NCI-H146 treated with DMSO at 0.1 percent for 48 hours (cell line): ENCODE measurements at regions not wholly inside any gene's neighbourhood (a gene's known extent, or its start where the extent isn't known, plus 50 kb on each side); places are given as distances from the start of the nearest gene placed in this dataset.

Experiments
- DNase-seq: peaks from one replicate; lab custom pipeline; 2025; ENCODE audit not compliant: unreplicated experiment; lab: John Stamatoyannopoulos, UW

- DNase-seq: no peak
These were observed 50.4 kb upstream of the SERTAD2 start for GRCh38 chr2:64704161-64704560.

DNA sequence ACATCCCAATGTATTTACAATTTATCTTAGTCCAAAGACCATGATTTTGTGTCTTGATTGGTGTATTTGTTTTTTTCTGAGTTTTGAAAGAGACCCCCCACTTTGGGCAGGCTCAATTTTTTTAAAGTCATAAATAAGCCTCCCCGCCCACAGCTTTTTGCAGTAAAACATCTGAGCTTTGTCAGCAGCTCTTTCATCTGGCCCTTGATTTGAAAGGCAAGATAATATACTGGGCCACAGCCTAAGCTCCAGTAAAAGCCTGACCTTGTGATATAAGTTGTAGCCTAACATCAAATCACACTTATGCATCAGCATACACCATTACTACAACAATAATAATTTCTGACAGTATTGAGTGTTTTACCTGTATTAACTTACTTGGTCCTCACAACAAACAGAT is 51.3 kb upstream of the SERTAD2 start:
- no peak for DNase-seq

DNA sequence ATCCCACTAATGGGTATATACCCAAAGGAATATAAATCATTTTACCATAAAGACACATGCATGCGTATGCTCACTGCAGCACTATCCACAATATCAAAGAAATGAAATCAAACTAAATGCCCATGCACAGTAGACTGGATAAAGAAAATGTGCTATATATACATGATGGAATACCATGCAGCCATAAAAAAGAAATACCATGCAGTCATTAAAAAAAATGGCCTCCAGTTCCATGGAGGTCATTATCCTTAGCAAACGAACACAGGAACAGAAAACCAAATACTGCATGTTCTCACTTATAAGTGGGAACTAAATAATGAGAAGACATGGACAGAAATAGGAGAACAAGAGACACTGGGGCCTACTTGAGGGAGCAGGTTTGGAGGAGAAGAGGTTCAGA is 53.6 kb upstream of the SERTAD2 start:
- no peak for DNase-seq

DNA sequence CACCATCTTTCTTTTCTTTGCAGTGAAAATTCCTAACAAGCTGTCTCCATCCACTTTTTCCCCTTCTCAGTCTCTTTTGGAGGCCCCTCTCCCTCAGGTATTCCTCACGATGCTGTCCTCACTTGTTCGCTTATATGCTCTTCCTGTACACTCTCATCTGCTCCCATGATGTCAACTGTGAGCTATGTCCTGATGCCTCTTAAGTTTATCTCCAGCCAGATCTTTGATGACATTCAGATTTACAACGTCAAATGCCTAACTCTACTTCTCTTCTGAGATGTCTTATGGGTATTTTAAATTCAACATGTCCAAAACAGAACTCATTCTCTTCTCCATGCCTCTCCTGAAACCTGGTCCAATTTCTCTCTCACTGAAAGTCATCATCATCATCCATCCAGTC is 55.1 kb upstream of the SERTAD2 start:
- DNase-seq: no peak

GRCh38 chr2:64711252-64711800 is 57.6 kb upstream of the SERTAD2 start:
- DNase-seq: no peak

- DNase-seq: no peak
These were observed 60.0 kb upstream of the SERTAD2 start for GRCh38 chr2:64713686-64714085.

DNA sequence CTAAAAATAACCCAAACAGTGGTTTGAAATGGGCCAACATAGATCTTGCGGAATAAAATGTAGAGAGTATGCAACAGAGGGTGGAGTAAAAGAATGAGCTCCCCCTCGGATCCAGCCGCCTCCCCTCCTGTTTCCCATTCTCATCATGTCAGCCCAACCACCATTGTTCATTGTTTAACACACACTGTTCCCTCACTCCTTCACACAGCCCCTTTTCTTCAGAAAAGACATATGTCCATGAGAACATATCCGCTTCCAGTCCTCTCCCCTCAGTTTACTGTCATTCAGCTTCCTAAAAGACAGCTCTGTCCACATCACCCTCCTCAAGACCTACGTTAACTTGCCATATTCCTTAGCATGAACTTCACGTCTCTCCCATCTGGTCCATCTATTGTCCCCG is 62.9 kb upstream of the SERTAD2 start:
- no peak for DNase-seq

DNA sequence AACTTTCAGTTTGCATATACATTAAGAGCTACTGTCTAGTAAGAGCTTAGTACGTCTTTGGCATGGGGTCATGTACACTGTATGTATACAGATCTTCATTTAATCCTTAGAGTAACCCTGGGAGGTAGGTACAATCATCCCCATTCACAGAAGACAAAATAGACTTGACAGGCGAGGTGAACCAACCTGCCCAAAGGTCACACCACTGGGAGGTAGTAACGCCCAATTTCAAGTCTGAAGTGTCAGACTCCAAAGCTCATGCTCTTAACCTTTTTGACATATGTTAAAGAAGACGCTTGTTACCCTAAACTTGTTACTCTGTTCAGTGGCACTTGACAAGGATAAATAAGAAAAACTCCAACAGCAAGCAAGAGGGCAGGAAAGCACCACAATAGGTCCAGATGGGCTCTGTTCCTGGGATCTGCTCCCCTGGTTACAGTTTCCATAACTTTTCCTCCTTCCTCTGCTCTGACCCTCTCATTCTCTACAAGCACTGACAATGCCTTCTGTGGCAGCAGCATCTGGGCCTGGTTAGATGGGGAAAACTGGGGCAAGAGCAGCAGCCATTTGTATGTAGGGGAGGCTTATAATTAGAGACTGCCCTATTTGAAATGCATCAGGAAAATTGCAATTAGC is 64.7 kb upstream of the SERTAD2 start:
- no peak for DNase-seq

GRCh38 chr2:64720535-64721319 is 67.0 kb upstream of the SERTAD2 start:
- DNase-seq: no peak

- DNase-seq: no peak
These were observed 67.6 kb upstream of the SERTAD2 start for GRCh38 chr2:64721320-64721623.

DNA sequence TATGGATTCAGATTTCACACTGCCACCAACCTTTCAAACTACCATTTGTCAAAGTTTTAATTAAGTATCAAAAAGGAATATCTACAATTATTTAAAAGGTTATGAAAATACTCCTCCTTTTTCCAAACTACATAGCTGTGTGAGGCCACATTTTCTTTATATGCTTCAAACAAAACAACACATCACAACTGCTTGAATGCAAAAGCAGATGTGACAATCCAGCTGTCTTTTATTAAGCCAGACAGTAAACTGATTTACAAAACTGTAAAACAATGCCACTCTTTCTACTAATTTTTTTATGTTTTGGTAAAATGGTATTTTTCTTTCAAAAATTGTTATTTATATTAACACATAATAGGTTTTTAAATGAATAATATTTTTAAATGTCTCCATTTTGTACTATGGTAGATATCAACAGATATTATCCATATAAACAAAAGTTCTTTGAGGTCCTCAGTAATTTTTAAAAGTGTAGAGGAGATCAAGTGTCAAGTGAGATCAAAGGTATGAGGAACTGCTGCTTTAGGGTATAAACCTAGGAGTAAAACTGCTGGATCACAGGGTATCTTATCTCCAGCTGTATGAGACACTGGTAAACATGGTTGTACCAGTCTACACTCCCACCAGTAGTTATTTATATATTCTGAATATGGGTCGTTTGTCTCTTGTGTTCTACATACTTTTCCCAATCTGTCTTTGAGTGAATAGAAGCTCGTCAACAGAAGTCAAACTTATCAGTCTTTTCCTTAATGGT is 68.8 kb upstream of the SERTAD2 start:
- DNase-seq: no peak

DNA sequence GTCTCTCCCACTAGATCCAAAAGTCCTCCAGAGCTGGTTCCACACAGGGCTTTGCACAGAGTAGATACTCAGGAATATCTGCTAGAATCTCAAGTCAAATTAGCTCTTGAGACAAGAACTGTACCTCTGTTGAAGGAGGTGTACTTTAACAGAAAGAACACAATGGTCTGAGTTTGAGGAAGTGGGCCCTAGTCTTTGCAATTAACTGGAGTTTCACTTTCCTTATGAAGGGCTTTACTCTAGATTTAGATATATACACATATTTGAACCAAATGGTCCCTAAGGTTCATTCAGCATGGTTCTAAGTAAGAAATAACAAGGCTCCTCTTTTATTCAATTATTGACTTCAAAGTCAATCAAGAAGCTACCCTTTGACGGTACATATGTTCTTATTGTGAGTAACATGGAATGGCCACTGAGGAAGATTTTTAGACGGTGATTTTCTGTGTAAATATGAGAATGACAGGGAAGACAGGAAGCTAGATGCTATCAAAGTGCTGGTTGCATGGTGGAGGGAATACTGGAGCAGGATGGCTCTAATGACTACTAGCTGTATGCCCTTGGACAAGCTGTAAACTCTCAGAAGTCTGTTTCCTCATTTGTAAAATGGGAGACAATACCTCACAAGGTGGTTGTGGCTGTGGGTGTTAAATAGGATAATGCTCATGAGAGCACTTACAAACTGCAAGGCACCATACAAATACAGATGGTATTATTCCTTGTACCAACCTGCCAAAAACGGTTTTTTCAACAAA is 73.5 kb upstream of the SERTAD2 start:
- DNase-seq: no peak

DNA sequence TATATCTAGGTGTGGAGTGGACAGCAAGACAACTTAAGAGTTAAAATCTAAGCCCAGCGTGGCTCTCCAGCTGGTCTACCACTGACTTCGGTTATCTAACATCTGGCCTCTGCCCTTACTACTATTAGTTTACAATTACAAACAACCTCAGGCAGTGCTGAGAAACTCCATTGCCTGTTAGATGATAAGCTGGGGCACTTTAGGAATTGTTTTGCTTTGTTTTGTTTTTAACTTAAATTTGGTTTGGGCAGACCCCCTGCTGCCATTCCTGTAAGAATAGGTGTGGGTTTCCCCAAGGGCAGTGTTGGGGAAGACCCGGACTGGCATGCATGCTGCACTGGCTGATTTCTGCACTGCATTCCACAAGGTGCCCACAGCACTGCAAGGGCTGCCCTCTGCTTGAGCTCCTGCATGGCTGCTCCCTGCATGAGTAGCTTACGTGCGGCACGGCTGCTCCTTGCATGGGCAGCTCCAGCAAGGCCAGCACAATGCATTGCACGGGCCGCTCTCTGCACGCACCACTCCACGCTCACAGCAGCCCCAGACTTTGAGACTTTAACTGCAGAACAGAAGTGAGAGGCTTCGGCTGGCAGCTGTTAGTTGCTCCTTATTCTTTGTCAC is 74.2 kb upstream of the SERTAD2 start:
- DNase-seq: no peak

DNA sequence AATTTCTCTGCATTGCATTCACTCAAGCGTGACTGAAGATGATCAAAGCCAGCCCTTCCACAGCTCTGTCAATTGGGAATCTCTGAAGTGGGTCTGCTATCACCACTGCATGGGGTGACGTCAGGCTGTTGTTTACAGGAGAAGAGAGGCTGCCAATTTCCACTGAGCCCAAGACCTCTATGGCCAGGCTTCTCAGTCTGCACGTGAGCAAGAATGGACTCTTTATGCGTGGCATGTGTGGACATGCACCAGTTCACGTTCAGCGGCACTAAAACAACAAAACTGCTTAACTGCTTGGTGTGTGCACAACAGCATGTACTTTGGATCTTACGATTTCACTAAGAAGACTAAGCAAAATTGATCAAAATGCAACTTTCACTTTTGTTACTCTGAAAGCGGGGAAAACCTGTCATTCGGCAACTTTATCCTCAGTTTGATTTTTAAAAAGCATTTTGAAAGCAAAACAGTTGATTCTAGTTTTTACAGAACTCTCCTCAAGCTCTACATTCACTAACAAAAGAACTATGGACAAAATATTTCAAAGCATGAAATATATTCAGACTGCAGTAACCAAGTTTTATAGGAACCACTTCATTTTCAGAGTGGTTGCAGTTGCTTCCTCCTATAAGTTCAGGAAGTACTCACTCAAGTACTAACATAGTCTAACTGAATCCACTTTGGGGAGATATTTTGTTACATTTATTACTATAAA is 77.0 kb upstream of the SERTAD2 start:
- DNase-seq: peak; percentile 48

- DNase-seq: no peak
These were observed 77.5 kb upstream of the SERTAD2 start for GRCh38 chr2:64731263-64731643.

GRCh38 chr2:64731746-64732145 is 78.0 kb upstream of the SERTAD2 start:
- DNase-seq: no peak

- no peak for DNase-seq
These were observed 78.4 kb upstream of the SERTAD2 start for GRCh38 chr2:64732146-64732545.

- no peak for DNase-seq
These were observed 81.8 kb upstream of the SERTAD2 start for GRCh38 chr2:64735504-64735903.

DNA sequence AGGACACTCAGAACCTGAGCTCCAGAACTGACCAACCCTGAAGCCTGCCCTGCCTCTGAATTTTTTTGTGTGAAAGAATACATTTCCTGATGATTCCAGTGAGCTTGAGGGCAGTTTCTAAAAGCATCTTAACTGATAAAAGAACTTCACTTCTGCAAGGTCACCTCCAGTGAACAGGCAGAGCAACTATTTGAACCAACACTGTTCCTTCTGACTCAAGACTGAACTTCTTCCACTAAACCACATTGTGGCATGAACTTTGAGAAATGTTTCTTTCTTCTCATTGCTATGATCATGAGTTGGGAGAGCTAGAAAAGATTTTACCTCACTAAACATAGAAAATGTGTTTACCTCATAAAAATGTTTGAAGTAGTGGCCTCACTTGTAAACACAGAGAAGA is 83.8 kb upstream of the SERTAD2 start:
- DNase-seq: no peak

DNA sequence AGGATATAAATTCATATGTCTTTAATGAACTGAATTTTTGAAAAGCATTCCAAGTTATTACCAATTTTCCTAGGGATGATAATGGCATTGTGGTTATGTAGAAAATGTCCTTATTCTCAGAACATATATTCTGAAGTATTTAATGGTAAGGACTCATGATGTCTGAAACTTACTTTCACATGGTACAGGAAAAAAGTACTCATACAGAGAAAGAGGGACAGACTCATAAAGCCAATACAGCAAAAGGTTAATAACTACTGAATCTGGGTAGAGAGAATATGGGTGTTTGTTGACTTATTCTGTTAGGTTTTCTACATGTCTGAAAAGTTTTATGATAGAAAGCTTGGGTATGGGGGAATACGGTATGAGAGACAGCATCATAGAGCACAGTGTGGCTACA is 84.3 kb upstream of the SERTAD2 start:
- DNase-seq: no peak
